Lung (tissue), 11 donors: ENCODE measurements at regions not wholly inside any gene's neighbourhood (a gene's known extent, or its start where the extent isn't known, plus 50 kb on each side); places are given as distances from the start of the nearest gene placed in this dataset.

ENCODE experiments used
- ATAC-seq: fragments of 200-7000 bp; cut with Tn5 transposase; one replicate; pipeline ENCODE4 v1.9.1; 2020; ENCODE audit warnings: moderate number of reproducible peaks; ENCODE audit not compliant: insufficient read depth, low FRiP score
- DNase-seq, 3 donors: peaks; one replicate each; pipeline ENCODE4 v3.0.0-alpha.2; 2013 to 2017
- H3K27ac ChIP-seq, 2 donors: one replicate each; pipeline ENCODE4 v1.5.1; 2013; ENCODE audit warnings: mild to moderate bottlenecking in 2 of 2, moderate library complexity in 2 of 2, control low read depth in 1 of 2, inconsistent platforms in 1 of 2, low read depth in 1 of 2, low read length in 1 of 2
- H3K27me3 ChIP-seq, 3 donors: one replicate each; pipeline ENCODE4 v1.5.1; 2013; ENCODE audit warnings: low read length in 2 of 3; ENCODE audit not compliant: control insufficient read depth in 3 of 3, insufficient read depth in 3 of 3
- H3K36me3 ChIP-seq, 4 donors: one replicate each; pipeline ENCODE4 v1.5.1; 2013; ENCODE audit warnings: low read length in 4 of 4, mild to moderate bottlenecking in 1 of 4, moderate library complexity in 1 of 4; ENCODE audit not compliant: control insufficient read depth in 4 of 4, insufficient read depth in 4 of 4
- H3K4me1 ChIP-seq, 5 donors: one replicate each; pipeline ENCODE4 v1.5.1; 2013; ENCODE audit warnings: low read length in 5 of 5, mild to moderate bottlenecking in 2 of 5, moderate library complexity in 1 of 5; ENCODE audit not compliant: control insufficient read depth in 5 of 5, insufficient read depth in 5 of 5
- H3K4me3 ChIP-seq: one replicate; pipeline ENCODE4 v1.5.1; 2013; ENCODE audit warnings: mild to moderate bottlenecking, control low read depth, moderate library complexity
- H3K9ac ChIP-seq, 2 donors: one replicate each; pipeline ENCODE4 v1.5.1; 2013; ENCODE audit warnings: low read length in 2 of 2, control low read depth in 1 of 2; ENCODE audit not compliant: insufficient read depth in 1 of 2
- H3K9me3 ChIP-seq, 4 donors: one replicate each; pipeline ENCODE4 v1.5.1; 2013; ENCODE audit warnings: low read length in 3 of 4, mild to moderate bottlenecking in 1 of 4, moderate library complexity in 1 of 4; ENCODE audit not compliant: control insufficient read depth in 4 of 4, insufficient read depth in 3 of 4
- CTCF ChIP-seq: IDR thresholded peaks from 2 replicates; pipeline ENCODE4 v1.5.1; 2012; ENCODE audit warnings: mild to moderate bottlenecking; ENCODE audit errors: control extremely low read depth, extremely low read depth
- WGBS, 2 donors: extraction: QIAGEN DNeasy Blood & Tissue Kit; methylation state at CpG; one replicate each; pipeline ENCODE4 v1.1.7; 2013; 5-methylcytosine and 5-hydroxymethylcytosine counted together
- donor health status: control.
- donor health status: control.
- donor health status: Bipolar disorder and iron deficiency.
- donor health status: healthy.
- donor health status: DM: yes; HTN: yes; CAD: no.

- no peak overlapping the region for H3K4me3 ChIP-seq
- no peak overlapping the region for H3K9ac ChIP-seq
- no peak overlapping the region for H3K27ac ChIP-seq
- no peaks in the 10 kb centered on the region for H3K9me3 ChIP-seq
- TF ChIP-seq CTCF, result no peak
- WGBS, 2 donors, result 63 to 87% methylated on average over 2 of the region's 2 CpGs
- H3K27me3 ChIP-seq, result peaks cover 0 to 11% (median 5%) of the 10 kb centered on the region in 3 donors
- ATAC-seq (no peak), DNase-seq (no peak)
- no peaks in the 10 kb centered on the region for H3K36me3 ChIP-seq
- peaks cover 0 to 9% (median 3%) of the 10 kb centered on the region in 5 donors for H3K4me1 ChIP-seq
Observed at GRCh38 chr14:22378181-22378580, 210.8 kb downstream of the DAD1 start.

- Histone ChIP-seq H3K9ac (no peak overlapping the region), H3K9me3 (no peaks in the 10 kb centered on the region), H3K27ac (no peak overlapping the region), H3K27me3 (peaks cover 0 to 13% (median 5%) of the 10 kb centered on the region in 3 donors), H3K36me3 (no peaks in the 10 kb centered on the region), H3K4me1 (peaks cover 0 to 16% (median 0%) of the 10 kb centered on the region in 5 donors), H3K4me3 (no peak overlapping the region)
- DNase-seq, result peak in 2 of 3 donors; percentile 65 to 70
- ATAC-seq, result no peak
- peak; percentile 6 for TF ChIP-seq CTCF
- whole genome bisulfite sequencing, 2 donors, result 4 to 29% methylated on average over 2 of the region's 2 CpGs
Observed at GRCh38 chr14:22375321-22375930, 213.6 kb downstream of the DAD1 start.

GRCh38 chr14:22370084-22370847 is 218.8 kb downstream of the DAD1 start:
- Histone ChIP-seq H3K4me3 (no peak overlapping the region), H3K9me3 (no peaks in the 10 kb centered on the region), H3K4me1 (peaks cover 0 to 15% (median 0%) of the 10 kb centered on the region in 5 donors), H3K27ac (peak overlapping the region; percentile 60 to 75), H3K9ac (no peak overlapping the region), H3K27me3 (peaks cover 0 to 2% (median 0%) of the 10 kb centered on the region in 3 donors), H3K36me3 (no peaks in the 10 kb centered on the region)
- ATAC-seq (peak; percentile 83), DNase-seq (no peak)
- no peak for TF ChIP-seq CTCF
- 65 to 83% methylated on average over 2 of the region's 2 CpGs for WGBS, 2 donors
